Mesenchymal stem cell (in vitro differentiated cells and primary cell): ENCODE measurements at regions not wholly inside any gene's neighbourhood (a gene's known extent, or its start where the extent isn't known, plus 50 kb on each side); places are given as distances from the start of the nearest gene placed in this dataset.

Experiments
- DNase-seq: peaks from one replicate; pipeline ENCODE4 v3.0.0-alpha.2; 2013
- H2AFZ ChIP-seq: one replicate; pipeline ENCODE4 v1.6.1; 2013; ENCODE audit warnings: low read depth, mild to moderate bottlenecking, control low read depth, inconsistent platforms, low read length, moderate library complexity
- H2AK5ac ChIP-seq: 2 replicates; pipeline ENCODE4 v1.6.1; 2013; ENCODE audit warnings: low read length, moderate library complexity, mild to moderate bottlenecking, inconsistent platforms; ENCODE audit not compliant: severe bottlenecking
- H2BK120ac ChIP-seq: one replicate; pipeline ENCODE4 v1.6.1; 2013; ENCODE audit warnings: low read depth, mild to moderate bottlenecking, inconsistent platforms, low read length, moderate library complexity
- H2BK12ac ChIP-seq, 2 experiments: one replicate each; pipeline ENCODE4 v1.6.1; 2013; ENCODE audit warnings: inconsistent platforms in 2 of 2, low read length in 2 of 2, mild to moderate bottlenecking in 2 of 2, moderate library complexity in 2 of 2, control low read depth in 1 of 2
- H2BK15ac ChIP-seq: one replicate; pipeline ENCODE4 v1.6.1; 2013; ENCODE audit warnings: mild to moderate bottlenecking, low read depth, inconsistent platforms; ENCODE audit not compliant: poor library complexity, severe bottlenecking
- H2BK5ac ChIP-seq: 2 replicates; pipeline ENCODE4 v1.6.1; 2013; ENCODE audit warnings: low read depth, mild to moderate bottlenecking, low read length, control low read depth, inconsistent platforms; ENCODE audit not compliant: poor library complexity, severe bottlenecking
- H3K14ac ChIP-seq, 2 experiments: one replicate each; pipeline ENCODE4 v1.6.1; 2013; ENCODE audit warnings: inconsistent platforms in 2 of 2, low read length in 2 of 2, control low read depth in 1 of 2, mild to moderate bottlenecking in 1 of 2, moderate library complexity in 1 of 2
- H3K18ac ChIP-seq, 2 experiments: one replicate each; pipeline ENCODE4 v1.6.1; 2013; ENCODE audit warnings: inconsistent platforms in 2 of 2, low read length in 2 of 2, control low read depth in 1 of 2, low read depth in 1 of 2, mild to moderate bottlenecking in 1 of 2
- H3K23ac ChIP-seq, 2 experiments: one replicate each; pipeline ENCODE4 v1.6.1; 2013; ENCODE audit warnings: inconsistent platforms in 2 of 2, low read length in 2 of 2, mild to moderate bottlenecking in 2 of 2, moderate library complexity in 2 of 2, control low read depth in 1 of 2
- H3K27ac ChIP-seq: 2 replicates; pipeline ENCODE4 v1.5.1; 2013; ENCODE audit warnings: mild to moderate bottlenecking, moderate library complexity, low read length, control low read depth, inconsistent platforms; ENCODE audit not compliant: poor library complexity, severe bottlenecking
- H3K27me3 ChIP-seq, 2 experiments: 2 replicates each; pipeline versions ENCODE4 v1.6.1 to v1.7.0; 2013; ENCODE audit warnings: low read length in 2 of 2, mild to moderate bottlenecking in 2 of 2, moderate library complexity in 2 of 2, control low read depth in 1 of 2, inconsistent platforms in 1 of 2; ENCODE audit not compliant: control insufficient read depth in 1 of 2, insufficient read depth in 1 of 2
- H3K36me3 ChIP-seq, 2 experiments: 2 replicates each; pipeline versions ENCODE4 v1.6.1 to v1.7.0; 2013; ENCODE audit warnings: low read length in 2 of 2, control low read depth in 1 of 2, inconsistent platforms in 1 of 2, low read depth in 1 of 2, mild to moderate bottlenecking in 1 of 2; ENCODE audit not compliant: insufficient read depth in 2 of 2, control insufficient read depth in 1 of 2
- H3K4ac ChIP-seq, 2 experiments: one replicate each; pipeline ENCODE4 v1.6.1; 2013; ENCODE audit warnings: inconsistent platforms in 2 of 2, low read length in 2 of 2, mild to moderate bottlenecking in 2 of 2, moderate library complexity in 2 of 2, control low read depth in 1 of 2, low read depth in 1 of 2
- H3K4me1 ChIP-seq: 2 replicates; pipeline ENCODE4 v1.6.1; 2013; ENCODE audit warnings: low read depth, low read length, control low read depth; ENCODE audit not compliant: control insufficient read depth, insufficient read depth
- H3K4me2 ChIP-seq: 2 replicates; pipeline ENCODE4 v1.6.1; 2013; ENCODE audit warnings: low read length, mild to moderate bottlenecking, inconsistent platforms; ENCODE audit not compliant: poor library complexity, severe bottlenecking
- H3K4me3 ChIP-seq, 2 experiments: 2 replicates each; pipeline versions ENCODE4 v1.5.1 to v1.7.0; 2013; ENCODE audit warnings: low read length in 2 of 2, mild to moderate bottlenecking in 2 of 2, control low read depth in 1 of 2, low read depth in 1 of 2; ENCODE audit not compliant: insufficient read depth in 1 of 2
- H3K79me1 ChIP-seq: replicated peaks from 2 replicates; pipeline ENCODE4 v1.6.1; 2013; ENCODE audit warnings: mild to moderate bottlenecking, control low read depth, low read length, inconsistent platforms; ENCODE audit not compliant: poor library complexity, severe bottlenecking
- H3K9ac ChIP-seq: 2 replicates; pipeline ENCODE4 v1.7.0; 2013; ENCODE audit warnings: mild to moderate bottlenecking, low read length, moderate library complexity
- H3K9me3 ChIP-seq: 2 replicates; pipeline ENCODE4 v1.7.0; 2013; ENCODE audit warnings: mild to moderate bottlenecking, low read length; ENCODE audit not compliant: control insufficient read depth
- H4K8ac ChIP-seq: one replicate; pipeline ENCODE4 v1.6.1; 2013; ENCODE audit warnings: inconsistent platforms, mild to moderate bottlenecking, low read length, moderate library complexity
- H4K91ac ChIP-seq: one replicate; pipeline ENCODE4 v1.6.1; 2013; ENCODE audit warnings: mild to moderate bottlenecking, low read length, inconsistent platforms
- WGBS: methylation state at CpG from one replicate; pipeline ENCODE4 v1.1.7; 2013; ENCODE audit warnings: mixed read lengths; 5-methylcytosine and 5-hydroxymethylcytosine counted together

- H3K23ac ChIP-seq = no peak overlapping the region
- H2BK12ac ChIP-seq = no peak overlapping the region
- H2BK15ac ChIP-seq = no peak overlapping the region
- H3K4ac ChIP-seq = no peak overlapping the region
- 75% methylated on average over 3 of the region's 3 CpGs for WGBS
- no peak overlapping the region for H2BK120ac ChIP-seq
- no peaks in the 10 kb centered on the region for H3K27me3 ChIP-seq
- H2BK5ac ChIP-seq = no peak overlapping the region
- no peak overlapping the region for H3K4me3 ChIP-seq
- H2AFZ ChIP-seq = no peak overlapping the region
- H3K14ac ChIP-seq = no peak overlapping the region
- no peaks in the 10 kb centered on the region for H3K9me3 ChIP-seq
- H4K8ac ChIP-seq = no peak overlapping the region
- no peak overlapping the region for H3K27ac ChIP-seq
- no peaks in the 10 kb centered on the region for H3K79me1 ChIP-seq
- no peak overlapping the region for H3K9ac ChIP-seq
- H3K4me1 ChIP-seq = no peaks in the 10 kb centered on the region
- no peak overlapping the region for H3K18ac ChIP-seq
- H4K91ac ChIP-seq = no peak overlapping the region
- DNase-seq = no peak
- no peak overlapping the region for H3K4me2 ChIP-seq
- no peaks in the 10 kb centered on the region for H3K36me3 ChIP-seq
- no peak overlapping the region for H2AK5ac ChIP-seq
Measured at GRCh38 chr5:2471152-2471879, 280.2 kb downstream of the IRX2 start.

- Histone ChIP-seq H3K27ac (no peak overlapping the region), H2AFZ (no peak overlapping the region), H3K4me1 (no peaks in the 10 kb centered on the region), H3K4me3 (no peak overlapping the region), H3K14ac (no peak overlapping the region), H3K4me2 (no peak overlapping the region), H3K9me3 (no peaks in the 10 kb centered on the region), H3K9ac (no peak overlapping the region), H2AK5ac (no peak overlapping the region), H3K27me3 (no peaks in the 10 kb centered on the region), H3K18ac (no peak overlapping the region), H3K23ac (no peak overlapping the region), H4K8ac (no peak overlapping the region), H3K4ac (no peak overlapping the region), H2BK120ac (no peak overlapping the region), H2BK15ac (no peak overlapping the region), H3K79me1 (no peaks in the 10 kb centered on the region), H3K36me3 (no peaks in the 10 kb centered on the region), H2BK5ac (no peak overlapping the region), H4K91ac (no peak overlapping the region), H2BK12ac (no peak overlapping the region)
- 67% methylated on average over 9 of the region's 9 CpGs for WGBS
- no peak for DNase-seq
Measured at GRCh38 chr5:2466966-2467365, 284.5 kb downstream of the IRX2 start.

- WGBS = 66% methylated on average over 10 of the region's 10 CpGs
- no peak overlapping the region for H3K18ac ChIP-seq
Measured at GRCh38 chr5:2465383-2465782, 286.1 kb downstream of the IRX2 start.

GRCh38 chr5:2464141-2464540 is 287.3 kb downstream of the IRX2 start:
- Histone ChIP-seq H3K4me2 (no peak overlapping the region), H2AK5ac (no peak overlapping the region), H4K91ac (no peak overlapping the region), H3K4me1 (no peaks in the 10 kb centered on the region), H2BK120ac (no peak overlapping the region), H3K79me1 (no peaks in the 10 kb centered on the region), H2BK15ac (no peak overlapping the region), H3K14ac (no peak overlapping the region), H3K18ac (no peak overlapping the region), H3K27ac (no peak overlapping the region), H3K27me3 (no peaks in the 10 kb centered on the region), H3K36me3 (no peaks in the 10 kb centered on the region), H2BK5ac (no peak overlapping the region), H3K23ac (no peak overlapping the region), H3K4ac (no peak overlapping the region), H2BK12ac (no peak overlapping the region), H4K8ac (no peak overlapping the region), H3K9ac (no peak overlapping the region), H2AFZ (no peak overlapping the region), H3K4me3 (no peak overlapping the region), H3K9me3 (no peaks in the 10 kb centered on the region)
- DNase-seq = no peak
- 68% methylated on average over 9 of the region's 9 CpGs for WGBS

More at GRCh38 chr5:2465383-2465782, 286.1 kb downstream of the IRX2 start:
- Histone ChIP-seq H3K27me3 (no peaks in the 10 kb centered on the region), H3K9me3 (no peaks in the 10 kb centered on the region), H2AK5ac (no peak overlapping the region), H2AFZ (no peak overlapping the region), H2BK12ac (no peak overlapping the region), H3K4me2 (no peak overlapping the region), H3K27ac (no peak overlapping the region), H3K14ac (no peak overlapping the region), H3K23ac (no peak overlapping the region), H3K36me3 (no peaks in the 10 kb centered on the region), H4K8ac (no peak overlapping the region), H3K4me3 (no peak overlapping the region), H2BK120ac (no peak overlapping the region), H2BK15ac (no peak overlapping the region), H3K79me1 (no peaks in the 10 kb centered on the region), H4K91ac (no peak overlapping the region), H3K9ac (no peak overlapping the region), H3K4me1 (no peaks in the 10 kb centered on the region), H3K4ac (no peak overlapping the region), H2BK5ac (no peak overlapping the region)
- DNase-seq = no peak
